NB4 (cell line): ENCODE measurements at regions not wholly inside any gene's neighbourhood (a gene's known extent, or its start where the extent isn't known, plus 50 kb on each side); places are given as distances from the start of the nearest gene placed in this dataset.

Experiments used
- POLR2A ChIP-seq: IDR thresholded peaks from 2 replicates; pipeline ENCODE4 v1.6.1; 2011; ENCODE audit warnings: mild to moderate bottlenecking; ENCODE audit not compliant: insufficient read length; ENCODE audit errors: extremely low read depth
- TF ChIP-seq, protein P1 (sequence below): IDR thresholded peaks from one replicate; pipeline ENCODE4 v1.5.1; 2012; ENCODE audit warnings: low read depth, low read length
- TF ChIP-seq, protein P2 (sequence below): IDR thresholded peaks from 2 replicates; pipeline ENCODE4 v1.6.1; 2011; ENCODE audit warnings: low read depth, low read length

DNA sequence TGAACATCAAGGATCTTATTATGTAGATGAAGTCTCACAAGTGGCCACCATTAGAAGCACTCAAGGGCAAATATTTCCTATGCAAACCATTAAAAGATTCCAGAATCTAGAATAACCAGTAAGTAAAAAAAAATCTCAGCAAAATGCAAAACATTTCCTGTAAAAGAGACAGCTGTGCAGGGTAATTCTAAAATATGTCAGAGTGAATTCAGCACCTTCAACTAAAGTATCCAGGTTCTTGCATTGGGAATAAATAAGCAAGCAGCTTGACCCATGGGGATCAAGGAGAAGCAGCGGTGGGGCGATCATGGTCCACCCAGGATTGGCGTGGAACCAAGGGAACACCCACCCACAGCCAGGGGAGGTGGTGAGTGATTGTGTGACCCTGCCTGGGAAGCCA lies 2188.9 kb downstream of the PCDH7 start:
- TF ChIP-seq, protein P1, sequence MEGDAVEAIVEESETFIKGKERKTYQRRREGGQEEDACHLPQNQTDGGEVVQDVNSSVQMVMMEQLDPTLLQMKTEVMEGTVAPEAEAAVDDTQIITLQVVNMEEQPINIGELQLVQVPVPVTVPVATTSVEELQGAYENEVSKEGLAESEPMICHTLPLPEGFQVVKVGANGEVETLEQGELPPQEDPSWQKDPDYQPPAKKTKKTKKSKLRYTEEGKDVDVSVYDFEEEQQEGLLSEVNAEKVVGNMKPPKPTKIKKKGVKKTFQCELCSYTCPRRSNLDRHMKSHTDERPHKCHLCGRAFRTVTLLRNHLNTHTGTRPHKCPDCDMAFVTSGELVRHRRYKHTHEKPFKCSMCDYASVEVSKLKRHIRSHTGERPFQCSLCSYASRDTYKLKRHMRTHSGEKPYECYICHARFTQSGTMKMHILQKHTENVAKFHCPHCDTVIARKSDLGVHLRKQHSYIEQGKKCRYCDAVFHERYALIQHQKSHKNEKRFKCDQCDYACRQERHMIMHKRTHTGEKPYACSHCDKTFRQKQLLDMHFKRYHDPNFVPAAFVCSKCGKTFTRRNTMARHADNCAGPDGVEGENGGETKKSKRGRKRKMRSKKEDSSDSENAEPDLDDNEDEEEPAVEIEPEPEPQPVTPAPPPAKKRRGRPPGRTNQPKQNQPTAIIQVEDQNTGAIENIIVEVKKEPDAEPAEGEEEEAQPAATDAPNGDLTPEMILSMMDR: no peak
- TF ChIP-seq, protein P2, sequence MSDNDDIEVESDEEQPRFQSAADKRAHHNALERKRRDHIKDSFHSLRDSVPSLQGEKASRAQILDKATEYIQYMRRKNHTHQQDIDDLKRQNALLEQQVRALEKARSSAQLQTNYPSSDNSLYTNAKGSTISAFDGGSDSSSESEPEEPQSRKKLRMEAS: no peak
- no peak for TF ChIP-seq POLR2A
